ENCODE measurements at regions not wholly inside any gene's neighbourhood (a gene's known extent, or its start where the extent isn't known, plus 50 kb on each side); places are given as distances from the start of the nearest gene placed in this dataset.
"Not testable (repeated sequence)": the region's sequence is repeated elsewhere in the genome, so short reads cannot be mapped to it uniquely, and the experiment has no call there.

- H3K4me1 ChIP-seq (ENCODE audit: insufficient read depth, low read length, poor library complexity, severe bottlenecking); H3K79me2 ChIP-seq (ENCODE audit: insufficient read depth, low read depth, low read length); H3K9me2 ChIP-seq (ENCODE audit: insufficient read depth, low read length); BruUV-seq (replicated peaks); H4K20me1 ChIP-seq (ENCODE audit: insufficient read depth, low read length); H2AFZ ChIP-seq (ENCODE audit: low read length); CTCF ChIA-PET (ENCODE audit: unreplicated experiment); H3K9me3 ChIP-seq (ENCODE audit: low read length); POLR2A ChIA-PET; H3K36me3 ChIP-seq (ENCODE audit: insufficient read depth, low read length); intact Hi-C loops (cut with micrococcal nuclease; ENCODE audit: unreplicated experiment): not testable (repeated sequence)
- peak; percentile 44 for DNase-seq (ENCODE audit: low spot score)
- peak overlapping the region; percentile 69 for H3K4me3 ChIP-seq (ENCODE audit: low read depth, low read length, poor library complexity, severe bottlenecking)
- H3K4me2 ChIP-seq (ENCODE audit: low read length), result peak overlapping the region; percentile 51
- H3K27ac ChIP-seq (ENCODE audit: low read depth, low read length, poor library complexity, severe bottlenecking), result peak overlapping the region; percentile 94
These were observed 438.0 kb downstream of the RPIA start for GRCh38 chr2:89129440-89129839.

GRCh38 chr2:89130665-89131308, 439.3 kb downstream of the RPIA start:
- H4K20me1 ChIP-seq (ENCODE audit: insufficient read depth, low read length); H3K9me2 ChIP-seq (ENCODE audit: insufficient read depth, low read length); H3K4me3 ChIP-seq (ENCODE audit: low read depth, low read length, poor library complexity, severe bottlenecking); H3K27ac ChIP-seq (ENCODE audit: low read depth, low read length, poor library complexity, severe bottlenecking); DNase-seq (ENCODE audit: low spot score); H3K79me2 ChIP-seq (ENCODE audit: insufficient read depth, low read depth, low read length); BruUV-seq (replicated peaks); H3K9me3 ChIP-seq (ENCODE audit: low read length); intact Hi-C loops (cut with micrococcal nuclease; ENCODE audit: unreplicated experiment); CTCF ChIA-PET (ENCODE audit: unreplicated experiment); H3K4me2 ChIP-seq (ENCODE audit: low read length); H2AFZ ChIP-seq (ENCODE audit: low read length); H3K36me3 ChIP-seq (ENCODE audit: insufficient read depth, low read length): not testable (repeated sequence)
- peaks cover 11% of the 10 kb centered on the region for H3K4me1 ChIP-seq (ENCODE audit: insufficient read depth, low read length, poor library complexity, severe bottlenecking)
- POLR2A ChIA-PET, result interaction anchor here (0.7 kb wide), 1 partner anchor 300 kb away, joined by 3 read pairs; no protein-coding TSS in a partner anchor

GRCh38 chr2:89142959-89143358, 451.5 kb downstream of the RPIA start:
- Histone ChIP-seq H3K79me2 (ENCODE audit: insufficient read depth, low read depth, low read length) (peaks cover 18% of the 10 kb centered on the region; the same call in 1 of the 2 replicates), H3K4me3 (ENCODE audit: low read depth, low read length, poor library complexity, severe bottlenecking) (peak overlapping the region; percentile 69), H3K4me1 (ENCODE audit: insufficient read depth, low read length, poor library complexity, severe bottlenecking) (peaks cover 43% of the 10 kb centered on the region), H3K4me2 (ENCODE audit: low read length) (peak overlapping the region; percentile 85), H3K27ac (ENCODE audit: low read depth, low read length, poor library complexity, severe bottlenecking) (peak overlapping the region; percentile 98)
- DNase-seq (ENCODE audit: low spot score), result peak; percentile 89
- POLR2A ChIA-PET, result interaction anchor here (0.7 to 3.5 kb wide), 11 partner anchors 10 to 394 kb away, joined by 3 to 21 read pairs (median 5); no protein-coding TSS in a partner anchor
- H3K36me3 ChIP-seq (ENCODE audit: insufficient read depth, low read length); H2AFZ ChIP-seq (ENCODE audit: low read length); CTCF ChIA-PET (ENCODE audit: unreplicated experiment); H4K20me1 ChIP-seq (ENCODE audit: insufficient read depth, low read length); BruUV-seq (replicated peaks); H3K9me3 ChIP-seq (ENCODE audit: low read length); H3K9me2 ChIP-seq (ENCODE audit: insufficient read depth, low read length): not testable (repeated sequence)
- intact Hi-C loops (cut with micrococcal nuclease; ENCODE audit: unreplicated experiment), result loop anchor here (2.0 kb wide), 1 partner anchor 310 kb away; no protein-coding TSS in a partner anchor

GRCh38 chr2:89145342-89145741, 453.9 kb downstream of the RPIA start:
- peak overlapping the region; percentile 34 for H3K4me2 ChIP-seq (ENCODE audit: low read length)
- intact Hi-C loops (cut with micrococcal nuclease; ENCODE audit: unreplicated experiment); H2AFZ ChIP-seq (ENCODE audit: low read length); H3K9me2 ChIP-seq (ENCODE audit: insufficient read depth, low read length); CTCF ChIA-PET (ENCODE audit: unreplicated experiment); BruUV-seq (replicated peaks); H3K9me3 ChIP-seq (ENCODE audit: low read length); H3K36me3 ChIP-seq (ENCODE audit: insufficient read depth, low read length); H4K20me1 ChIP-seq (ENCODE audit: insufficient read depth, low read length); H3K4me3 ChIP-seq (ENCODE audit: low read depth, low read length, poor library complexity, severe bottlenecking): not testable (repeated sequence)
- H3K27ac ChIP-seq (ENCODE audit: low read depth, low read length, poor library complexity, severe bottlenecking), result peak overlapping the region; percentile 98
- peaks cover 59% of the 10 kb centered on the region for H3K4me1 ChIP-seq (ENCODE audit: insufficient read depth, low read length, poor library complexity, severe bottlenecking)
- POLR2A ChIA-PET, result interaction anchor here (0.9 kb wide), 1 partner anchor 314 kb away, joined by 3 read pairs; no protein-coding TSS in a partner anchor
- peaks cover 18% of the 10 kb centered on the region; the same call in 1 of the 2 replicates for H3K79me2 ChIP-seq (ENCODE audit: insufficient read depth, low read depth, low read length)
- TF ChIP-seq CTCF (conservative IDR thresholded peaks at IDR 0.05; ENCODE audit: low read length), result peak; percentile 58
- DNase-seq (ENCODE audit: low spot score), result peak; percentile 70

- H3K9me2 ChIP-seq (ENCODE audit: insufficient read depth, low read length); CTCF ChIA-PET (ENCODE audit: unreplicated experiment); POLR2A ChIA-PET; H4K20me1 ChIP-seq (ENCODE audit: insufficient read depth, low read length); DNase-seq (ENCODE audit: low spot score); H3K36me3 ChIP-seq (ENCODE audit: insufficient read depth, low read length); H3K9me3 ChIP-seq (ENCODE audit: low read length); intact Hi-C loops (cut with micrococcal nuclease; ENCODE audit: unreplicated experiment): not testable (repeated sequence)
- H2AFZ ChIP-seq (ENCODE audit: low read length), result peak overlapping the region; percentile 58; the same call in 1 of the 2 replicates
- peak overlapping the region; percentile 41 for H3K4me2 ChIP-seq (ENCODE audit: low read length)
- peaks cover 14% of the 10 kb centered on the region; the same call in 1 of the 2 replicates for H3K79me2 ChIP-seq (ENCODE audit: insufficient read depth, low read depth, low read length)
- peak overlapping the region; percentile 48 for H3K27ac ChIP-seq (ENCODE audit: low read depth, low read length, poor library complexity, severe bottlenecking)
- H3K4me3 ChIP-seq (ENCODE audit: low read depth, low read length, poor library complexity, severe bottlenecking), result peak overlapping the region; percentile 16
- BruUV-seq (replicated peaks), result TSS peak; percentile 5
- H3K4me1 ChIP-seq (ENCODE audit: insufficient read depth, low read length, poor library complexity, severe bottlenecking), result peaks cover 86% of the 10 kb centered on the region
These were observed 456.8 kb downstream of the RPIA start for GRCh38 chr2:89148256-89148655.

GRCh38 chr2:89151699-89152098, 460.2 kb downstream of the RPIA start:
- H2AFZ ChIP-seq (ENCODE audit: low read length); H3K79me2 ChIP-seq (ENCODE audit: insufficient read depth, low read depth, low read length); H4K20me1 ChIP-seq (ENCODE audit: insufficient read depth, low read length); H3K9me3 ChIP-seq (ENCODE audit: low read length); H3K4me3 ChIP-seq (ENCODE audit: low read depth, low read length, poor library complexity, severe bottlenecking); H3K36me3 ChIP-seq (ENCODE audit: insufficient read depth, low read length); H3K9me2 ChIP-seq (ENCODE audit: insufficient read depth, low read length); CTCF ChIA-PET (ENCODE audit: unreplicated experiment); POLR2A ChIA-PET; BruUV-seq (replicated peaks); DNase-seq (ENCODE audit: low spot score): not testable (repeated sequence)
- intact Hi-C loops (cut with micrococcal nuclease; ENCODE audit: unreplicated experiment), result loop anchor here (2.0 to 5.0 kb wide), 2 partner anchors 321 to 399 kb away; no protein-coding TSS in a partner anchor
- Histone ChIP-seq H3K4me2 (ENCODE audit: low read length) (peak overlapping the region; percentile 50), H3K27ac (ENCODE audit: low read depth, low read length, poor library complexity, severe bottlenecking) (peak overlapping the region; percentile 100), H3K4me1 (ENCODE audit: insufficient read depth, low read length, poor library complexity, severe bottlenecking) (peaks cover 62% of the 10 kb centered on the region)

Measured in OCI-LY7 (cell line).